ENCODE measurements at regions not wholly inside any gene's neighbourhood (a gene's known extent, or its start where the extent isn't known, plus 50 kb on each side); places are given as distances from the start of the nearest gene placed in this dataset.

GRCh38 chr12:46108721-46109120, 118.3 kb upstream of the SCAF11 start:
- TF ChIP-seq, protein P1, sequence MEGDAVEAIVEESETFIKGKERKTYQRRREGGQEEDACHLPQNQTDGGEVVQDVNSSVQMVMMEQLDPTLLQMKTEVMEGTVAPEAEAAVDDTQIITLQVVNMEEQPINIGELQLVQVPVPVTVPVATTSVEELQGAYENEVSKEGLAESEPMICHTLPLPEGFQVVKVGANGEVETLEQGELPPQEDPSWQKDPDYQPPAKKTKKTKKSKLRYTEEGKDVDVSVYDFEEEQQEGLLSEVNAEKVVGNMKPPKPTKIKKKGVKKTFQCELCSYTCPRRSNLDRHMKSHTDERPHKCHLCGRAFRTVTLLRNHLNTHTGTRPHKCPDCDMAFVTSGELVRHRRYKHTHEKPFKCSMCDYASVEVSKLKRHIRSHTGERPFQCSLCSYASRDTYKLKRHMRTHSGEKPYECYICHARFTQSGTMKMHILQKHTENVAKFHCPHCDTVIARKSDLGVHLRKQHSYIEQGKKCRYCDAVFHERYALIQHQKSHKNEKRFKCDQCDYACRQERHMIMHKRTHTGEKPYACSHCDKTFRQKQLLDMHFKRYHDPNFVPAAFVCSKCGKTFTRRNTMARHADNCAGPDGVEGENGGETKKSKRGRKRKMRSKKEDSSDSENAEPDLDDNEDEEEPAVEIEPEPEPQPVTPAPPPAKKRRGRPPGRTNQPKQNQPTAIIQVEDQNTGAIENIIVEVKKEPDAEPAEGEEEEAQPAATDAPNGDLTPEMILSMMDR (IDR thresholded peaks at IDR 0.05), result no peak
- Histone ChIP-seq H3K36me3 (no peaks in the 10 kb centered on the region), H3K27me3 (no peaks in the 10 kb centered on the region), H3K9me3 (peaks cover 0 to 5% of the 10 kb centered on the region in 2 donors), H3K4me3 (no peak overlapping the region), H3K4me1 (no peaks in the 10 kb centered on the region), H3K27ac (no peak overlapping the region)
- DNase-seq (ENCODE audit: low spot score in 2 of 2), result no peak
- intact Hi-C loops (cut with DNase I), result no loop called here

DNA sequence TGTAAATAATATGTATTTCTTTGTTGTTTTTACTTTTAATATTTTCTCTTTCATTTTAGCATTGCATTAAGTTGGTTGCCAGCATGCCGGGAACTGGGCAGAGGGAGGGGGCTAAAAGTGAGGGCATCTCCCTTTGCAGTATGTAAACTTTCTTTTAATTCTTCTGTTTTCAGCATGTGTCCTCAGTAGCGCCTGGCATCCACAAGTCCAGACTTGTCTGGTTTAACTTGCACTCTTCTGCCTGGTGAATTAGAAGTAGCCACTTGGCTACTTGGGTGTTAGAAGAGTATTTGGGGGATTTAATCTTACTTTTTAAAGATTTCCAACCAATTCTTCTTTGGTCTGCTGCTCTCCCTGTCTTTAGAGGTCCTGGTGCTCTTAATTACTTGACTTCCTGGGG, 117.2 kb upstream of the SCAF11 start:
- no peaks in the 10 kb centered on the region for H3K27me3 ChIP-seq
- no peaks in the 10 kb centered on the region for H3K36me3 ChIP-seq
- no peaks in the 10 kb centered on the region for H3K4me1 ChIP-seq
- H3K9me3 ChIP-seq, result peaks cover 0 to 5% of the 10 kb centered on the region in 2 donors
- DNase-seq (ENCODE audit: low spot score in 2 of 2), result no peak
- H3K27ac ChIP-seq, result no peak overlapping the region
- H3K4me3 ChIP-seq, result no peak overlapping the region
- TF ChIP-seq, protein P1 (IDR thresholded peaks at IDR 0.05), result no peak
- intact Hi-C loops (cut with DNase I), result no loop called here

DNA sequence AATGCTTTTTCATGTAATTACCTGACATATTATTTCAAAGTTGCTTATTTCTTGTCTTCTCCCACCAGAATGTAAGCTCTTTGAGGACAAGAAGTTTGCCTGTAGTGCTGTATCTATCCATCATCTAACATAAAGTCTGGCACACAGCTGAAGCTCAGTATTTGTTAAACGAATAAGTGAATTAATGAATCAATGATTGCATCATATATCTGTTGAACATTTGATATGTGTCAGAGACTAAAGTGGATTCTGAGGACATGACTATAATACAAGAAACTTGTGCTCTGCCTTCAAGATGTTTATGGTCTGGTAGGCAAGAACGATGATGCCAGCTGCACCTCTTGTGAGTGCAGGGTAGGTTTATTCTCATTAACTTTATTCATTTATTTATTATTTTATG, 115.4 kb upstream of the SCAF11 start:
- no peak overlapping the region for H3K4me3 ChIP-seq
- no peaks in the 10 kb centered on the region for H3K36me3 ChIP-seq
- intact Hi-C loops (cut with DNase I), result no loop called here
- no peaks in the 10 kb centered on the region for H3K9me3 ChIP-seq
- no peaks in the 10 kb centered on the region for H3K27me3 ChIP-seq
- TF ChIP-seq, protein P1 (IDR thresholded peaks at IDR 0.05), result no peak
- DNase-seq (ENCODE audit: low spot score in 2 of 2), result no peak
- no peak overlapping the region for H3K27ac ChIP-seq
- no peaks in the 10 kb centered on the region for H3K4me1 ChIP-seq

DNA sequence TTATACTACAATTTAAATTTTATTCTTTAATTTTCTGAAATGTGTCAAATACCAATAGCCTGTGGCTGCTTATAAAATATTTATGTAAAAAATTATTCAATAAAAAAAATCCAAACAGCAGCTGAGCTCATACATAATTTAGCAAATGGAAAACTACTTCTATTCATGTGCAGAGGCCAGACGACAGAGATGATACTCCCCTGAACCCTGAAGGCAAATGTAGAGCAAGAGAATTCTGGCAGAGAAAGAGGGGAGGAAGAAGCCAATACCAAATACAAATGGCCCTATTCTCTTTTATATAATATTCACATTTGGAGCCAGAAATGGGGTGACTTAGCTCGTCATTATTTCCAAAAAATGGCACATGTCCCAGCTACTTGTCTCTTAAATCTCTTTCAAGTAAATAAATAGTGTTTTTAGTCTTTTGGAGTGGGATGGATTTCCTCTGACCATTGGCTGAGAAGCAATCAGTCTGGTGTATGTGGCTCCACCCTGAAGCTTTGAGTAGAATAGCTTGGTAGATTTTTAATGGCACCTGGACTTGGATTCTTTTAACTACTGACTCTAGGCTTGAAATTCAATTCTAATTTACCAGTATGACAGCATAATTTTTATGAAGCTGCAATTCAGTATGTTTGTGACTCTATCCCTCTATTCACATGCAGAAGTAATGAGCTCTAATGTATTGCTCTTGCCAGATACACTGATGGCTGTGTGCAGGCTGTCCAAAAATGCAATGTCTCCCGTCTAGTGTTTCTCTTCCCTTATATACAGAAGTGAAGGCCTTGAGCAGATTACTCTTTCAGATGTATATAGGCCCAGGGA, 113.4 kb upstream of the SCAF11 start:
- intact Hi-C loops (cut with DNase I), result no loop called here
- H3K36me3 ChIP-seq, result no peaks in the 10 kb centered on the region
- no peak for DNase-seq (ENCODE audit: low spot score in 2 of 2)
- TF ChIP-seq, protein P1 (IDR thresholded peaks at IDR 0.05), result no peak
- no peaks in the 10 kb centered on the region for H3K4me1 ChIP-seq
- no peaks in the 10 kb centered on the region for H3K27me3 ChIP-seq
- no peaks in the 10 kb centered on the region for H3K9me3 ChIP-seq
- H3K4me3 ChIP-seq, result no peak overlapping the region
- H3K27ac ChIP-seq, result no peak overlapping the region

- Histone ChIP-seq H3K27me3 (no peaks in the 10 kb centered on the region), H3K9me3 (no peaks in the 10 kb centered on the region), H3K27ac (no peak overlapping the region), H3K4me3 (no peak overlapping the region), H3K36me3 (no peaks in the 10 kb centered on the region), H3K4me1 (no peaks in the 10 kb centered on the region)
- intact Hi-C loops (cut with DNase I), result no loop called here
- no peak for DNase-seq (ENCODE audit: low spot score in 2 of 2)
- TF ChIP-seq, protein P1 (IDR thresholded peaks at IDR 0.05), result no peak
Measured at GRCh38 chr12:46101485-46101869, 111.1 kb upstream of the SCAF11 start.

Data from ascending aorta (tissue), 2 donors.